SK-N-SH (cell line): ENCODE measurements at regions not wholly inside any gene's neighbourhood (a gene's known extent, or its start where the extent isn't known, plus 50 kb on each side); places are given as distances from the start of the nearest gene placed in this dataset.

Experiments used
- CTCF ChIA-PET: fragments of 300-600, 350-600 bp; formaldehyde crosslinking; extraction: SDS; loops from one replicate; lab custom pipeline; 2021; lab: Yijun Ruan, JAX
- POLR2A ChIA-PET: fragments of 350-600 bp; sonication (Branson Sonifier 250); formaldehyde crosslinking; extraction: SDS; loops from one replicate; lab custom pipeline; 2020; ENCODE audit warnings: antibody characterized with exemption, inconsistent platforms; lab: Yijun Ruan, JAX
- DNase-seq: peaks from one replicate; pipeline ENCODE4 v3.0.0; 2012
- H2AFZ ChIP-seq: fragments of 200-600 bp; sonication (generic); 2 replicates; pipeline ENCODE4 v1.8.1; 2016; ENCODE audit warnings: antibody characterized with exemption, mild to moderate bottlenecking, low read depth
- H3F3A ChIP-seq: fragments of 200-600 bp; sonication (generic); replicated peaks from 2 replicates; pipeline ENCODE3; 2016; ENCODE audit warnings: antibody characterized with exemption, mild to moderate bottlenecking; ENCODE audit not compliant: insufficient read depth
- H3K27ac ChIP-seq, 2 experiments: fragments of 200-500 bp in 1 of 2; fragments of 200-600 bp in 1 of 2; sonication (Bioruptor generic) in 1 of 2; sonication (generic), shearing (Covaris generic) in 1 of 2; 2 replicates each; pipeline versions ENCODE4 v1.5.1 to v1.6.1; 2014 to 2016; ENCODE audit warnings: low read depth in 2 of 2, inconsistent platforms in 1 of 2, low read length in 1 of 2, mild to moderate bottlenecking in 1 of 2, mixed read lengths in 1 of 2
- H3K27me3 ChIP-seq: fragments of 200-600 bp; sonication (generic), shearing (Covaris generic); 2 replicates; pipeline ENCODE4 v1.6.1; 2016; ENCODE audit warnings: mixed run types; ENCODE audit not compliant: insufficient read depth
- H3K36me3 ChIP-seq, 2 experiments: fragments of 200-500 bp in 1 of 2; fragments of 200-600 bp in 1 of 2; sonication (Bioruptor generic) in 1 of 2; sonication (generic) in 1 of 2; replicated peaks in 1 of 2; 2 replicates each; pipeline versions ENCODE3 to v1.5.1; 2014 to 2016; ENCODE audit warnings: low read length in 1 of 2, mild to moderate bottlenecking in 1 of 2; ENCODE audit not compliant: insufficient read depth in 2 of 2, control insufficient read depth in 1 of 2
- H3K4me1 ChIP-seq, 2 experiments: fragments of 200-500 bp in 1 of 2; fragments of 200-600 bp in 1 of 2; sonication (Bioruptor generic) in 1 of 2; sonication (generic), shearing (Covaris generic) in 1 of 2; 2 replicates each; pipeline versions ENCODE4 v1.5.1 to v1.6.1; 2014 to 2016; ENCODE audit warnings: low read depth in 1 of 2, low read length in 1 of 2, mixed run types in 1 of 2; ENCODE audit not compliant: insufficient read depth in 2 of 2, control insufficient read depth in 1 of 2
- H3K4me2 ChIP-seq: fragments of 200-600 bp; sonication (generic), shearing (Covaris generic); 2 replicates; pipeline ENCODE4 v1.6.1; 2017; ENCODE audit warnings: mixed run types
- H3K4me3 ChIP-seq, 2 experiments: fragments of 200-500 bp in 1 of 2; fragments of 200-600 bp in 1 of 2; sonication (Bioruptor generic) in 1 of 2; sonication (generic), shearing (Covaris generic) in 1 of 2; 2 replicates each; pipeline versions ENCODE4 v1.5.1 to v1.8.1; 2014 to 2016; ENCODE audit warnings: low read depth in 2 of 2, inconsistent platforms in 1 of 2, low read length in 1 of 2, mild to moderate bottlenecking in 1 of 2, mixed read lengths in 1 of 2, moderate library complexity in 1 of 2
- H3K79me2 ChIP-seq: fragments of 200-600 bp; sonication (generic); 2 replicates; pipeline ENCODE4 v1.8.1; 2017; ENCODE audit warnings: mild to moderate bottlenecking; ENCODE audit not compliant: insufficient read depth
- H3K9ac ChIP-seq: fragments of 200-600 bp; sonication (generic); 2 replicates; pipeline ENCODE4 v1.6.1; 2017; ENCODE audit warnings: mixed run types
- H3K9me2 ChIP-seq: fragments of 200-600 bp; sonication (generic); 2 replicates; pipeline ENCODE4 v1.6.1; 2017; ENCODE audit warnings: mixed run types
- H3K9me3 ChIP-seq: fragments of 200-600 bp; sonication (generic); 2 replicates; pipeline ENCODE4 v1.6.1; 2017; ENCODE audit warnings: mixed run types, mild to moderate bottlenecking, moderate library complexity
- H4K20me1 ChIP-seq: fragments of 200-600 bp; sonication (generic); 2 replicates; pipeline ENCODE4 v1.6.1; 2017; ENCODE audit warnings: mild to moderate bottlenecking, mixed run types; ENCODE audit not compliant: insufficient read depth
- CTCF ChIP-seq: fragments of 200-600 bp; sonication (generic); IDR thresholded peaks from 2 replicates; pipeline ENCODE4 v1.6.1; 2017; ENCODE audit warnings: antibody characterized with exemption, mild to moderate bottlenecking, moderate library complexity
- EP300 ChIP-seq, 2 experiments: IDR thresholded peaks; 2 replicates each; pipeline versions ENCODE4 v1.4.0 to v1.6.1; 2012; ENCODE audit warnings: borderline replicate concordance in 1 of 2, low read depth in 1 of 2, low read length in 1 of 2
- GABPA ChIP-seq: IDR thresholded peaks from 2 replicates; pipeline ENCODE4 v1.4.0; 2012; ENCODE audit warnings: low read depth, mild to moderate bottlenecking
- MEF2A ChIP-seq: IDR thresholded peaks from 2 replicates; pipeline ENCODE4 v1.4.0; 2012; ENCODE audit warnings: low read depth, borderline replicate concordance
- RCOR1 ChIP-seq: fragments of 150-350 bp; IDR thresholded peaks from 2 replicates; pipeline ENCODE4 v1.6.1; 2017; ENCODE audit warnings: antibody characterized with exemption, low read length
- RFX5 ChIP-seq: IDR thresholded peaks from 2 replicates; pipeline ENCODE4 v1.6.1; 2012; ENCODE audit warnings: mild to moderate bottlenecking, improper control_type of control experiment, low read length
- SIN3A ChIP-seq: IDR thresholded peaks from 2 replicates; pipeline ENCODE4 v1.6.1; 2012; ENCODE audit warnings: low read depth, mild to moderate bottlenecking, low read length, moderate library complexity, borderline replicate concordance
- USF1 ChIP-seq: IDR thresholded peaks from 2 replicates; pipeline ENCODE4 v1.4.0; 2012; ENCODE audit warnings: low read depth, borderline replicate concordance
- YY1 ChIP-seq: IDR thresholded peaks from 2 replicates; pipeline ENCODE4 v1.4.0; 2012; ENCODE audit warnings: low read depth, mild to moderate bottlenecking
- WGBS: methylation state at CpG from one replicate; pipeline ENCODE4 v1.1.6; 2017; ENCODE audit warnings: low lambda C conversion rate; 5-methylcytosine and 5-hydroxymethylcytosine counted together
- TF ChIP-seq, protein P1 (sequence below): IDR thresholded peaks from 2 replicates; pipeline ENCODE4 v1.6.1; 2012; ENCODE audit warnings: mild to moderate bottlenecking, low read depth, low read length, moderate library complexity
- TF ChIP-seq, protein P2 (sequence below): IDR thresholded peaks from 2 replicates; pipeline ENCODE4 v1.4.0; 2012; ENCODE audit warnings: low read depth

- TF ChIP-seq MEF2A (no peak), CTCF (no peak), GABPA (no peak), SIN3A (no peak), RFX5 (no peak), RCOR1 (no peak), EP300 (IDR thresholded peaks at IDR 0.05; ENCODE audit: borderline replicate concordance in 1 of 2, low read depth in 1 of 2, low read length in 1 of 2) (peak in 1 of 2 experiments; percentile 45; a peak in 2 of 4 replicates)
- TF ChIP-seq, protein P1, sequence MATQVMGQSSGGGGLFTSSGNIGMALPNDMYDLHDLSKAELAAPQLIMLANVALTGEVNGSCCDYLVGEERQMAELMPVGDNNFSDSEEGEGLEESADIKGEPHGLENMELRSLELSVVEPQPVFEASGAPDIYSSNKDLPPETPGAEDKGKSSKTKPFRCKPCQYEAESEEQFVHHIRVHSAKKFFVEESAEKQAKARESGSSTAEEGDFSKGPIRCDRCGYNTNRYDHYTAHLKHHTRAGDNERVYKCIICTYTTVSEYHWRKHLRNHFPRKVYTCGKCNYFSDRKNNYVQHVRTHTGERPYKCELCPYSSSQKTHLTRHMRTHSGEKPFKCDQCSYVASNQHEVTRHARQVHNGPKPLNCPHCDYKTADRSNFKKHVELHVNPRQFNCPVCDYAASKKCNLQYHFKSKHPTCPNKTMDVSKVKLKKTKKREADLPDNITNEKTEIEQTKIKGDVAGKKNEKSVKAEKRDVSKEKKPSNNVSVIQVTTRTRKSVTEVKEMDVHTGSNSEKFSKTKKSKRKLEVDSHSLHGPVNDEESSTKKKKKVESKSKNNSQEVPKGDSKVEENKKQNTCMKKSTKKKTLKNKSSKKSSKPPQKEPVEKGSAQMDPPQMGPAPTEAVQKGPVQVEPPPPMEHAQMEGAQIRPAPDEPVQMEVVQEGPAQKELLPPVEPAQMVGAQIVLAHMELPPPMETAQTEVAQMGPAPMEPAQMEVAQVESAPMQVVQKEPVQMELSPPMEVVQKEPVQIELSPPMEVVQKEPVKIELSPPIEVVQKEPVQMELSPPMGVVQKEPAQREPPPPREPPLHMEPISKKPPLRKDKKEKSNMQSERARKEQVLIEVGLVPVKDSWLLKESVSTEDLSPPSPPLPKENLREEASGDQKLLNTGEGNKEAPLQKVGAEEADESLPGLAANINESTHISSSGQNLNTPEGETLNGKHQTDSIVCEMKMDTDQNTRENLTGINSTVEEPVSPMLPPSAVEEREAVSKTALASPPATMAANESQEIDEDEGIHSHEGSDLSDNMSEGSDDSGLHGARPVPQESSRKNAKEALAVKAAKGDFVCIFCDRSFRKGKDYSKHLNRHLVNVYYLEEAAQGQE, result no peak
Observed at GRCh38 chr1:105632342-105633196, 1423.9 kb upstream of the PRMT6 start (continued).

GRCh38 chr1:105636052-105636451 is 1420.4 kb upstream of the PRMT6 start:
- H3K79me2 ChIP-seq, result no peaks in the 10 kb centered on the region
- H3K27me3 ChIP-seq, result no peaks in the 10 kb centered on the region
- H2AFZ ChIP-seq, result no peak overlapping the region
- POLR2A ChIA-PET, result no interaction called here
- CTCF ChIA-PET, result no interaction called here
- H3K9ac ChIP-seq, result no peak overlapping the region
- H3K4me2 ChIP-seq, result no peak overlapping the region
- no peaks in the 10 kb centered on the region for H3F3A ChIP-seq
- H4K20me1 ChIP-seq, result no peaks in the 10 kb centered on the region
- no peaks in the 10 kb centered on the region for H3K9me2 ChIP-seq
- H3K4me1 ChIP-seq, result peaks cover 0 to 8% of the 10 kb centered on the region in 2 experiments; a peak in 1 of 4 replicates
- 16% methylated on average over 2 of the region's 2 CpGs for WGBS
- H3K9me3 ChIP-seq, result no peaks in the 10 kb centered on the region
- no peak for DNase-seq
- no peak for TF ChIP-seq USF1
- TF ChIP-seq YY1, result no peak
- TF ChIP-seq, protein P2, sequence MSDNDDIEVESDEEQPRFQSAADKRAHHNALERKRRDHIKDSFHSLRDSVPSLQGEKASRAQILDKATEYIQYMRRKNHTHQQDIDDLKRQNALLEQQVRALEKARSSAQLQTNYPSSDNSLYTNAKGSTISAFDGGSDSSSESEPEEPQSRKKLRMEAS, result no peak
- TF ChIP-seq, all 33 proteins: peak for 0
- Histone ChIP-seq H3K27ac (no peak overlapping the region), H3K36me3 (no peaks in the 10 kb centered on the region), H3K4me3 (no peak overlapping the region)
